ENCODE measurements at regions not wholly inside any gene's neighbourhood (a gene's known extent, or its start where the extent isn't known, plus 50 kb on each side); places are given as distances from the start of the nearest gene placed in this dataset.

- no peak overlapping the region for H3K27ac ChIP-seq
- TF ChIP-seq ZFX (IDR thresholded peaks at IDR 0.05; ENCODE audit: borderline replicate concordance) = no peak
- TF ChIP-seq CTCF (IDR thresholded peaks at IDR 0.05) = no peak
Observed at GRCh38 chr14:38751459-38751858, 351.6 kb downstream of the SEC23A start.

- H3K27ac ChIP-seq = no peak overlapping the region
Observed at GRCh38 chr14:38749936-38750335, 353.1 kb downstream of the SEC23A start.

GRCh38 chr14:38745861-38746260, 357.2 kb downstream of the SEC23A start:
- TF ChIP-seq CTCF (IDR thresholded peaks at IDR 0.05) (no peak), ZFX (IDR thresholded peaks at IDR 0.05; ENCODE audit: borderline replicate concordance) (no peak)
- H3K27ac ChIP-seq = no peak overlapping the region

More at GRCh38 chr14:38749936-38750335, 353.1 kb downstream of the SEC23A start:
- TF ChIP-seq ZFX (IDR thresholded peaks at IDR 0.05; ENCODE audit: borderline replicate concordance) (no peak), CTCF (IDR thresholded peaks at IDR 0.05) (no peak)

- TF ChIP-seq CTCF (IDR thresholded peaks at IDR 0.05) (no peak), ZFX (IDR thresholded peaks at IDR 0.05; ENCODE audit: borderline replicate concordance) (no peak)
- H3K27ac ChIP-seq = no peak overlapping the region
Observed at GRCh38 chr14:38743966-38744584, 359.0 kb downstream of the SEC23A start.

GRCh38 chr14:38737686-38738407, 365.2 kb downstream of the SEC23A start:
- no peak for TF ChIP-seq ZFX (IDR thresholded peaks at IDR 0.05; ENCODE audit: borderline replicate concordance)
- no peak for TF ChIP-seq CTCF (IDR thresholded peaks at IDR 0.05)

GRCh38 chr14:38735005-38735404, 368.0 kb downstream of the SEC23A start:
- no peak overlapping the region for H3K27ac ChIP-seq
- TF ChIP-seq ZFX (IDR thresholded peaks at IDR 0.05; ENCODE audit: borderline replicate concordance) (no peak), CTCF (IDR thresholded peaks at IDR 0.05) (no peak)

More at GRCh38 chr14:38737686-38738407, 365.2 kb downstream of the SEC23A start:
- no peak overlapping the region for H3K27ac ChIP-seq

- H3K27ac ChIP-seq = no peak overlapping the region
Observed at GRCh38 chr14:38731962-38732361, 371.1 kb downstream of the SEC23A start.

More at GRCh38 chr14:38731962-38732361, 371.1 kb downstream of the SEC23A start:
- TF ChIP-seq CTCF (IDR thresholded peaks at IDR 0.05) (no peak), ZFX (IDR thresholded peaks at IDR 0.05; ENCODE audit: borderline replicate concordance) (no peak)

Measured in 22Rv1 (cell line).